NCI-H2029 treated with DMSO at 0.1 percent for 48 hours (cell line): ENCODE measurements at regions not wholly inside any gene's neighbourhood (a gene's known extent, or its start where the extent isn't known, plus 50 kb on each side); places are given as distances from the start of the nearest gene placed in this dataset.
A peak's percentile ranks its signal among the peaks of the same experiment; 100 is the strongest.

ENCODE experiments used
- DNase-seq: peaks from one replicate; lab custom pipeline; 2025; lab: John Stamatoyannopoulos, UW

- DNase-seq, result peak; percentile 92
Observed at GRCh38 chr3:35946854-35947515, 307.7 kb downstream of the ARPP21 start.

- no peak for DNase-seq
Observed at GRCh38 chr3:35950021-35950420, 310.7 kb downstream of the ARPP21 start.

- DNase-seq, result no peak
Observed at GRCh38 chr3:35954413-35954812, 315.1 kb downstream of the ARPP21 start.

DNA sequence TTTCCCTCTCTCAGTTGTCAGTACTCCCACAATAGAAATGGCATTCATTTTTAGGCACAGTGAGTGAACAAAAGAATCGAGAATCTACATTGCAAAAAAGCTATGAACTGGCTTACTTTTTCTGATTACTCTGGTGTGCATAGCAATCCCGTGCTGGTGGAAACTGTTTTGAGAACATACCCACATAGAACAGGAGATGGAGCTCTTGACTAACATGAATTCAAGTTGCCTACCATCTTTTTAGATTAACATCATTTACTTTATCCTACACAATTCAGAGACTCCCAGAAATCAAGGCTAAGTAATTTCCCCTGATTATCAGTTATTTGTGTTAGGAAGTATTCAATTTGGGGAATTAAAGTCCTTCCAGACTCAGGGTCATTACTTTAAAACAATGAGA lies 326.6 kb downstream of the ARPP21 start:
- peak; percentile 67 for DNase-seq

GRCh38 chr3:35966629-35967464 lies 327.5 kb downstream of the ARPP21 start:
- no peak for DNase-seq

GRCh38 chr3:35968043-35968622 lies 328.8 kb downstream of the ARPP21 start:
- no peak for DNase-seq

GRCh38 chr3:35969406-35969805 lies 330.1 kb downstream of the ARPP21 start:
- DNase-seq, result no peak

- no peak for DNase-seq
Observed at GRCh38 chr3:35970793-35971192, 331.5 kb downstream of the ARPP21 start.

- no peak for DNase-seq
Observed at GRCh38 chr3:35971686-35972085, 332.4 kb downstream of the ARPP21 start.

- DNase-seq, result no peak
Observed at GRCh38 chr3:35974872-35975271, 335.5 kb downstream of the ARPP21 start.

- no peak for DNase-seq
Observed at GRCh38 chr3:35986161-35986560, 346.8 kb downstream of the ARPP21 start.

DNA sequence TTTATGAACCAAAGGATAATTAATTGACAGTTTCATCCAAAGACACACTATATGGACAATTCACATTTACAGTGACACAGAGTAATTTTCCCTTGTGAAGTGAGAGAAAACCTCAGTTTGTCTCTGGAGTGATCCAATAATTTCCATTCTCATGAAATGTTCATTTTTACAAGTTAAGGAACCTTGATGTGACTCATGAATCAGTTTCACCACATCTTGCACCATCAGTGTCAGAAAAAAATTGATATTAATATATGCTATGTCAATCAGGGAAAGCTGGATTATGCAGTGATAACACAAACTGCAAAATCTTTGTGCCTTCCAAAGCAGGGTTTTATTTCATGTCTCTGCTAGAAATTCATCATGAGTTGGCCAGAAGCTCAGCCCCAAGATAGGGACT lies 348.1 kb downstream of the ARPP21 start:
- DNase-seq, result no peak

GRCh38 chr3:35992041-35992440 lies 352.7 kb downstream of the ARPP21 start:
- no peak for DNase-seq

DNA sequence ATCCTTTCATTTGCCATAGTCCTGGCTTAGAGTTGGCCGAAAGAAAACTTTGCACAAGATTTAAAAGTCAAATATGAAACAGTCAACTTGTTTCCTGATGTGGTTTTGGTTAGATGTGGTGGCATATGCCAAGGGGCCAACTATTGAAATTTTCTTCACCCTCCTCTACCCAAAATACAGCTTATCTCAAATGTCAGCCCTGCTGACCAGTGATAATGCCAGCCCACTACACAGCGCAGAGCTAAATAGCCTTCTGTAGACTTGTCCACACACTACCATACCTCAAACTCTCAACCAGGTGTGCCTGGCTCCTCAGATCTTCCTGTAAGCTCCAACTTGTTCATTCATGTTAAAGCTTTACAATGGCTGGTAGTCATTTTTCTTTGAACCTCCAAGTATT lies 368.5 kb upstream of the STAC start:
- no peak for DNase-seq

GRCh38 chr3:36013425-36013824 lies 366.9 kb upstream of the STAC start:
- no peak for DNase-seq

- no peak for DNase-seq
Observed at GRCh38 chr3:36025232-36025631, 355.1 kb upstream of the STAC start.

DNA sequence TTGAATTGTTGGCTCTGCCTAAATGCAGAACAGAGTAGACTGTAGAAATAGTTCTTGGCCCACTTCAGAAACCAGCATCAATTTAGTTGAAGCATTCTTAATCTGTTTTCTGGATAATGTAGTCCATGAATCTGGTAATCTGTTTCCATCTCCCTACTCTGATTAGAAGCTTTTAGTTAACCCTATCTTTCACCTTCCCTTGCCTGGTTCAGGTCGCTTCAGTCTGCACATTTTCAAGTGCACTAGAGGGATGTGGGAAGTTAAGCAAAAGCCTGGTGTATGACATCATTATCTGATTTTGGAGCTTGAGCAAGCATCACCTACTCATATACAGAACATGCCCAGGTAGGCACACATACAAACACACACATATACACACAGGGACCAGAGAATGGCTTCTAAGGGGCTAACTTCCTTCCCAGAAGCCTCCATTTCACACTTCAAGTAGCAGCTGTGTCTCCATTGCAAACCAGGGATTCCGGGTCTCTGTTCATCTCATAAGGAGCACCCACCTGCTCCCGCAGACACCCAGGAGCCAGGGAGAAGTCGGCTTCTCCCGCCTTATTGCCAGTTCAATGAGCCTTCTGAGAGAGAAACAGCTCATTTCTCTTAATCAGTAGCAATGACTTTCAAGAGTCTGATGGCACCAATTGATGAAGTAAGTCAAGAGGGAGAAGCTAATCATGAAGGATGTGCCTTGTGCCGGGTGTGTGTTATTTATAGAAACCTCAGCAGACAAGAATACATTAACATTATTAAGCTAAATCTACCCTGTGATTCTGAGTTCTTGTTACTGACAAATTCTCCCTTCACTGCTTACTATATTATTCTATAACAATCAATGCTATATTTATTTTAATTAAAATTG lies 347.9 kb upstream of the STAC start:
- DNase-seq, result no peak

GRCh38 chr3:36058404-36059030 lies 321.8 kb upstream of the STAC start:
- DNase-seq, result peak; percentile 71

DNA sequence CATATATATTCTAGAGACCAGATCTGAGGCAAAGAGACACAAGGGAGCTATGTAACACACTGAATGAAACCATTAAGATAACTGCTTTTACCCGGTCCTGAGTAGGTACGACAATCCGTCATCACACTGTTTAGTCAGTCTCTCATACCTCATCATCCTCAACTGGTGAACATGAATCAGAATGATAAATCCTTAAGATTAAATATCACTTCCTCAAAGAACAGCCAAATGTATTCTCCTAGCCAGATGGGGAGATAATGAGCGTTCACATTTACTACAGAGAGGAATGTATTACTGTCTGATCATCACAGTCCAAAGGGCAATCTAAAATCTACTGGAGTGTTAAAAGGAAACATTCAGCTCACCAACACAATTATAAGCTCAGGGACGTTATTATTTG lies 319.4 kb upstream of the STAC start:
- DNase-seq, result peak; percentile 100

- no peak for DNase-seq
Observed at GRCh38 chr3:36063992-36064391, 316.3 kb upstream of the STAC start.

DNA sequence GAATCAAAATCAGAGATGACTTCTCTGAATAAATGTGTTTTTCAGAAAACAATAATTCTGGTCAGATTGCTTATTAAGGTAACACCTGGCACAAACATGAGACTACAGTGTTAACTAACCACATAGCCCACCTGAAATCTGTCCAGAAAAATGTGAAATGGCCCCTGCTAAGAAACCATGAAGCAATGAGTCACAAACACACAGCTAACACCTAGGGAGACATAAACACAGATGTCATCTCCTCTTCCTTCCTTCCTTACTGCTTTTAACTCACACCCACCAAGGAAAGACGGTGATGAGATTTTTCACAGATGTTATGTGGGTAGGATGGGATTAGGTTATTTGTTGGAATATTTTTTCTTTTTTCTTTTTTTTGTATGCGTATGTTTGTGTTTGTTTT lies 315.0 kb upstream of the STAC start:
- no peak for DNase-seq

DNA sequence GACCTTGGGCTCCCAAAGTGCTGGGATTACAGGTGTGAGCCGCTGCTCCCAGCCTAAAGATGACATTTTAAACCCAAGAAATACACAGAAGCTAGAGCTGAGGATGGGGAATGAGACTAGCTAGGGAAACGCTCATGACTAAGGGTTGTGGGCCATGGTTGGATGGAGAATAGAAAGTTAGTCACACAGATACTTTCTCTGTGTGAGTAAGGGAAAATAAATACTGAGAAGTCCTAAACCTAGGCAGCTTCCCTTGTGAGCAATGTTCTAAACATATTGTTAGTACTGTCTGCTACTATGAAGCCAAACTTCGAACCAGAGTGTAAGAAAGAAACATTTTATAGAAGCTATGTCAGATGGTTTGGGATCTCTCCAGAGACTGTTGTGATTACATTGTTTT lies 304.8 kb upstream of the STAC start:
- DNase-seq, result no peak
